Astrocyte of the cerebellum (primary cell): ENCODE measurements at regions not wholly inside any gene's neighbourhood (a gene's known extent, or its start where the extent isn't known, plus 50 kb on each side); places are given as distances from the start of the nearest gene placed in this dataset.

ENCODE experiments used
- DNase-seq: peaks from one replicate; pipeline ENCODE4 v3.0.0-alpha.2; 2011; ENCODE audit warnings: low read depth
- H3K4me3 ChIP-seq: 2 replicates; pipeline ENCODE4 v1.5.1; 2011; ENCODE audit warnings: mild to moderate bottlenecking, low read depth, low read length, moderate library complexity
- CTCF ChIP-seq: IDR thresholded peaks from 2 replicates; pipeline ENCODE4 v1.5.1; 2012; ENCODE audit warnings: low read length, low read depth, moderate library complexity, mild to moderate bottlenecking; ENCODE audit errors: missing control alignments
- in situ Hi-C: cut with HindIII; loops from 2 replicates; pipeline ENCODE4 v1.10.0; 2017; ENCODE audit warnings: low sequenced_read_pairs

- DNase-seq: no peak
- in situ Hi-C loops: no loop called here
- no peak overlapping the region for H3K4me3 ChIP-seq
- TF ChIP-seq CTCF: no peak
Measured at GRCh38 chr16:35305476-35305875, 1846.1 kb downstream of the TP53TG3F start.

DNA sequence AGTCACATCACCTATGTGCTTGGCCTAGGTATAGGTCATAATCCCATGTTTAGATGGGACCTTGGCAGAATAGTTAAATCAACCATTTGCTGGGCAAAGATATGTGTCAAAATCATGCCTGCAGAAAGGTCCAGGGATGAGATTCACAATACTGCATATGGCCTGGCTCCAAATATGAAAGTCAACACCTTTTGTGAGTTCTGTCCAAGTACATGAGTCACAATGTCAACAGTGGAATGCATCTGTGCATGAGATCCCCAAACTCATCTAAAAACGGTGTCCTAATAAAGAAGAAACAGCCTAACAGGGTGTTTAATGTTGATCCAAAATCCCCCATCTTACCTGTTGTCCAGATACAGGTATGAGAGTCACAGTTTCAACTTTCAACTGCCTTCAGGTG is 1847.5 kb downstream of the TP53TG3F start:
- H3K4me3 ChIP-seq: no peak overlapping the region
- DNase-seq: no peak
- in situ Hi-C loops: no loop called here
- TF ChIP-seq CTCF: no peak

GRCh38 chr16:35308674-35309073 is 1849.3 kb downstream of the TP53TG3F start:
- no peak for TF ChIP-seq CTCF
- no peak for DNase-seq
- H3K4me3 ChIP-seq: no peak overlapping the region
- in situ Hi-C loops: no loop called here

DNA sequence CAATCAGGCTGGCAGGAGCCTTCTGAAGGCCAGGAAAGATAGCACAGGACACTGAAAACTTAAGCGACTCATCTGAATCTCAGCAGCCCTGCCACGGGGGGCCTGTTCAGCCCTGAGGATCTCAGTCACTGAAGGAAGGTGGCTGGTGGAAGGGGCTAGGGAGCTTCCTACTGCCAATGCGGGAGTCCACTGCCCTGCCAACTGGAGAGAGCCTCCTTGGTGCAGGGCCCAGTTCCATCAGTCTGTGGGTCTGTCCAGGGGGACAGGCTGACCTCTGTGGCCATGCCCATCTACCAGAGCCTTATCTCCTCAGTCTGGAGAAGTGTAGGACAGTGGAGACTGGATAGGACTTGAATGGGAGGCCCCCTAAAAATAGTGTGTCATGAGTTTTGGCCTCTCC is 1851.6 kb downstream of the TP53TG3F start:
- no peak for DNase-seq
- in situ Hi-C loops: no loop called here
- no peak for TF ChIP-seq CTCF
- H3K4me3 ChIP-seq: no peak overlapping the region

GRCh38 chr16:35311475-35311874 is 1852.1 kb downstream of the TP53TG3F start:
- no peak overlapping the region for H3K4me3 ChIP-seq
- no peak for TF ChIP-seq CTCF
- in situ Hi-C loops: no loop called here
- no peak for DNase-seq

GRCh38 chr16:35314298-35314697 is 1854.9 kb downstream of the TP53TG3F start:
- no peak for DNase-seq
- no peak for TF ChIP-seq CTCF
- in situ Hi-C loops: no loop called here
- no peak overlapping the region for H3K4me3 ChIP-seq
